ENCODE measurements at regions not wholly inside any gene's neighbourhood (a gene's known extent, or its start where the extent isn't known, plus 50 kb on each side); places are given as distances from the start of the nearest gene placed in this dataset.

DNA sequence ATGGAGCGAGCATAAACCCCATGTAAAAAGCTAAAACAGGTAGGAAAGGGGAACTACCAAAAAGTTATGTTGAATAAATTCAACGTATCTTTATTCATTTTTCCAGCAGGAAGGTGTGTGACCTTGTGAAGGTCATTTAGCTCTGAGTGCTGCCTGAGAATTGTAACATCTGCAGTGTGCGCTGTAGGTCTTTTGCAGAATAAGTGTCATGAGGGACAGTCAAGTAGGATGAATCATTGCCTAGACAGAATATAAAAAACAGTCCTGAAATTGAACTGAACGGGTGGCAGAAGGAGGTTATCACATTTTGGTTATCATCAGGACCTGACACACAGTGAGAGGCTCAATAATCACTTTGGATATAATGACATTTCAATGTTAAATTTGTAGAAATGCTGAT, 334.8 kb upstream of the NOVA1 start:
- FAIRE-seq = no peak

- no peak for FAIRE-seq
Measured at GRCh38 chr14:26933431-26933830, 335.6 kb upstream of the NOVA1 start.

DNA sequence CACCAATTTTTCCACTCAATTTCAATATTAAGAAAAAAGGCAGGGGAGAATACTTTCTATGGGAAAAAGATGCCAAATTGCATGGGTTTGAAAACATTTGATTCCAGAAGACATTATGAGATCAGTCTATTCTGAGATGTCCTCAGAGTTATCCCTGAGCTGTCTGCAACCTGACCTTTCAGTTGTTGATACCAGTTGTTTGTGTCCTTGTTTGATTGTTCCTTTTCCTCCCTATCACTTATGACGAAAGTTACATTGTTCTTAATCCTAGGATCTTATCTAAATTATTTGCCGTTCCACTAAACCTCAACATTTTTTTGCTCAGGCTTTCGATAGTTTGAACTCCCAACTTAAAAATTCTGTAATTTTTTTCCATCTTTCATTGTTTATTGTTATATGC, 336.3 kb upstream of the NOVA1 start:
- FAIRE-seq = no peak

DNA sequence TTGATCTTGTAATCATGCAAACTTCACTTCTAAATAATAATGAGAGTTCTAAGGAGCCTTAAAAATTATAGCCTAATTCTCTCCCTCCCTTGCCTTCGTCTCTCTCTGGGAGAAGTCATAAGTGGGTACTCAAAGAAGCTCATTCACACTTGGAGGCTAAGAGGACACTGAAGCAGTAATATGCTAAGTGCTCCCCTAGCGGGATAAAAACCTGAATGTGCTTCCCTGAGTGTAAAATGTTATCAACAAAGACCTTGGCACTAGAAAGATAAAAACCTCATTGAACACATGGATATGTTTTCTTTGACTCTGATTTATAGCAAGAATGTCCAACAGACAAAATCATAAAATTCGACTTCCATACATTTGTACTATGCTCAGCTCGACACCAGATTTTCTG, 337.9 kb upstream of the NOVA1 start:
- FAIRE-seq = no peak

GRCh38 chr14:26938054-26938453, 340.2 kb upstream of the NOVA1 start:
- no peak for FAIRE-seq

DNA sequence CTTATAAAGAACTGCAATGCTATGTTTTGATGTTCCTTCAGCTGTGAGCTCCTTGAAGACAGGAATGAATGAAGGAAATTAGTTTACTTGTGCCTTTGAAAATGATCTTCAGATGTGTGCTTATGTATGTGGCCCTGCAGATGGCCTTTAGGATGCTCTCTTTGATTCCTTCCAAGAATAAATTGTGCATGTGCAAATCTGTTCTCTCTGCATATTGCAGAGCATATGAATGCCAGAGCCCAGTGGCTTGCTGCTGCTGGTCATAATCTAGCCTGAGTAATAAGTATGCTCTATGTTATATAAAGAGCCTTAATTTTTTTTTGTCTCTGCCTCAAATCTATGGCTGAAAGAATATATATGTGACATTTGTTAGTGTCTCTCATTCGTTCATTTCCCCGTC, 341.9 kb upstream of the NOVA1 start:
- no peak for FAIRE-seq

DNA sequence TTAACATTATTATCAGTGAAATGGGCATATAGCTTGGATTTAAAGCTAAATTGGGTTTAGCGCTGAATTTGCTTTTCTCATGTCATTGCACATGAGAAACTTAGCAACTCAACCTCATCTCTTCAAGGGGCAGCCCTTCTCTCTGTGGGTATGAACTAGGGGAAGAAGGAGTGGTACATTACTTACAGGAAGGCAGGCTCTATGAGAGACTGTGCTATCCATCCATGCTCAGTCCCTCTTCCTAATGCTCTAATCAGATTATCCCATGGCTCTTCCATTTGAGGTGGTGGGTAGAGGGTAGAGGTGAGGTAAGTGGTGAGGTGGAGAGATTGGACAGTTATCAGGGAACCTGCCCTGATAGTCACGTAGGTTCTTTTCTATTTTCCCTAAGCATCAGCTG, 343.7 kb upstream of the NOVA1 start:
- FAIRE-seq = no peak

GRCh38 chr14:26947265-26947664, 349.4 kb upstream of the NOVA1 start:
- no peak for FAIRE-seq

- no peak for FAIRE-seq
Measured at GRCh38 chr14:26959437-26959836, 361.6 kb upstream of the NOVA1 start.

GRCh38 chr14:26959972-26960660, 362.3 kb upstream of the NOVA1 start:
- FAIRE-seq = no peak

DNA sequence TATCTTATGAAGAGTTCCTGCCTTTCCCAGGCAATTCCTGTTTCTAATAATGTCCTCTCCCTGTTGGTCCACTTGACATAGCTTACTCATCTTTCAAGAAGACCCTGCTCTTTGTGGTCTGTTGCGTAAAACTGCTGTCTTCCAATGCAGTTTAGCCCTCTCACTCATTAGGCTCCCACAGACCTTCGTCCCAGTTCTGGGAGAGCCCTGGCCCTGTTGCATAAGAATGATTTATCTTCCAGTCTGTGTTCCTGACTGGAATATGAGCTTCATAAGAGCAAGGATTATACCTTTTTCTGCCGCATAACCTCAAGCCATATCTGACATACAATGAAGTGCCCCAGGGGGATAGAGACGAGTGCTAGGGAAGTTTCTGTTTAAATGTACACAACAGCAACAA, 365.9 kb upstream of the NOVA1 start:
- FAIRE-seq = no peak

DNA sequence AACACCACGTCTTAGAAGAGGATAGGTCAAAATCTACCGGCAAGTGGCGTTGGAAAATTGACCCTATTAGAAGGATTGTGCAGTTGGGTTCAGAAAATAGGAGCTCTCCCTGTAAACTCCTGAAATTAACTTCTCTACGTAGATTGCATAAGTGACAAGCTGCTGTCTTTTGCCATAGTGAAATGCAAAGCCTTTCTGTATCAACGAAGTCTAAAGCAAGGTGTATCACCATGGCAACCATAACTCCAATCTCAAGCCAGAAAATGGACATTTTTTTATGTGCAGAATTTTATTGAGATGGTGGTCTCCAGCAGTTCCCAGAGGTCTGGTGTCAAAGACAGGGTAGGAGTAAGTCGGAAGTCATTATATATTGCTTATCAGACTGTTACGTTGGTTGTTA, 367.7 kb upstream of the NOVA1 start:
- no peak for FAIRE-seq

DNA sequence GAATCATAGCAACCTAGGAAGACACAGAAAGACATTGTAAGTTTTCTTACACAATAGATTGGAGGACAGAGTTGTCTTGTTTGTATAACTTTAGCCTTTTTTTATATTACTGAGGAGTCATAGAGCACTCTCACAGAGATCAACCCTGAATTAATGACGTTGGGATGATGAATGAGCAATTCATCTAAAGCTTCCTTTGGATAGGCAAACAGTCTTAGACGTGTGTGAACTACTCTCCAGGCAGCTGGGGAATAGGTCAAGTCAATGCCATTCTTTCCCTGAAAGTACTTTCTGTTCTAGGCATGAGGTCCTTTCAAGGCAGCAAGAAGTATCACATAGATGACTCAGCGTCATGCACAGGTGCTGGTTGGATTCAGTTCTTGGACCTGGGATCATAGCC, 369.1 kb upstream of the NOVA1 start:
- FAIRE-seq = no peak

- FAIRE-seq = no peak
Measured at GRCh38 chr14:26974965-26975364, 377.1 kb upstream of the NOVA1 start.

- no peak for FAIRE-seq
Measured at GRCh38 chr14:26982071-26982470, 384.2 kb upstream of the NOVA1 start.

- peak; percentile 87 for FAIRE-seq
Measured at GRCh38 chr14:26984311-26985177, 386.7 kb upstream of the NOVA1 start.

- FAIRE-seq = no peak
Measured at GRCh38 chr14:26987744-26988363, 390.0 kb upstream of the NOVA1 start.

- no peak for FAIRE-seq
Measured at GRCh38 chr14:26990946-26991345, 393.1 kb upstream of the NOVA1 start.

DNA sequence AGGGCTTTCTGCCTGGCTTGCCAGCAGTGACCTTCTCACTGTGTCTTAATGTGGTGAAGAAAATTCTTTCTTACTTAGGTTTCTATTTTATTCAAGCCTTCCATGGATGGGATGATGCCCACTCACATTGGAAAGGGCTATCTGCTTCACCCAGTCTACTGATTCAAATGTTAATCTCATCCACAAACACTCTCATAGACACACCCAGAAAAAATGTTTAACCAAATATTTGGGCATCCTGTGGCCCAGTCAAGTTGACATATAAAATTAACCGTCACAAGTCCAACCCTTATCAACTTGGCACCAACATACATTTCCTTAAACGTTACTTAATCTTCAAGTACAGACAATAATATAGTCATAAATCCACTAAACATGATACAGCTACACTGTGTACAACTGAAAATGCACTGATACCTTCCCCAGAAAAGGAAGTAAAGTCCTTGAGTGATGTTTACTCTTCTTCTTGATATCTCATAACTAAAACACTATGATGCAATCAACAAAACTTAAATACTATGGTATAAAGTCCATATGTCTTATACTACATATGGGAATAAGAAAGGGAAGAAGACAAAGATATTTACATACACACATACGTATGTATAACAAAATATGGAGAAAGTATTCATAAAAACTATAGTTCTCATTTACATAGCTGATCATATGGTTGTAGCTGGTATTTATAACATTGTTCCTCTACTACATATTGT, 394.7 kb upstream of the NOVA1 start:
- FAIRE-seq = no peak

- FAIRE-seq = no peak
Measured at GRCh38 chr14:26993556-26993955, 395.7 kb upstream of the NOVA1 start.

- FAIRE-seq = no peak
Measured at GRCh38 chr14:26995301-26995700, 397.5 kb upstream of the NOVA1 start.

- FAIRE-seq = no peak
Measured at GRCh38 chr14:26996246-26996645, 398.4 kb upstream of the NOVA1 start.

DNA sequence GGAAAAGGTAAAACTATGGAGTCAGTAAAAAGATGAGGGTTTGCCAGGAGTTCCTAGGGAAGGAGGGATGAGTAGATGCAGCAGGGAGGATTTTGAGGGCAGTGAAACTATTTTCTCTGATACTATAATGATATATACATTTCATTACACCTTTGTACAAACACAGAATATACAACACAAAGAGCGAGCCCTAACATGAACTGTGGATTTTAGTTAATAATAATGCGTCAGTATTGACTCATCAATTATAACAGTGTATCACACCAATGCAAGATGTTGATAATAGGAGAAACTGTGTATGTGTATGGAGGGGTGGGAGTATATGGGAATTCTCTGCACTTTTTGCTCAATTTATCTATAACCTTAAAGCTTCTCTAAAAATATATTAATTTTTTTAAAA, 404.3 kb upstream of the NOVA1 start:
- no peak for FAIRE-seq

Data from A204.1 (cell line).